ENCODE measurements at regions not wholly inside any gene's neighbourhood (a gene's known extent, or its start where the extent isn't known, plus 50 kb on each side); places are given as distances from the start of the nearest gene placed in this dataset.

DNA sequence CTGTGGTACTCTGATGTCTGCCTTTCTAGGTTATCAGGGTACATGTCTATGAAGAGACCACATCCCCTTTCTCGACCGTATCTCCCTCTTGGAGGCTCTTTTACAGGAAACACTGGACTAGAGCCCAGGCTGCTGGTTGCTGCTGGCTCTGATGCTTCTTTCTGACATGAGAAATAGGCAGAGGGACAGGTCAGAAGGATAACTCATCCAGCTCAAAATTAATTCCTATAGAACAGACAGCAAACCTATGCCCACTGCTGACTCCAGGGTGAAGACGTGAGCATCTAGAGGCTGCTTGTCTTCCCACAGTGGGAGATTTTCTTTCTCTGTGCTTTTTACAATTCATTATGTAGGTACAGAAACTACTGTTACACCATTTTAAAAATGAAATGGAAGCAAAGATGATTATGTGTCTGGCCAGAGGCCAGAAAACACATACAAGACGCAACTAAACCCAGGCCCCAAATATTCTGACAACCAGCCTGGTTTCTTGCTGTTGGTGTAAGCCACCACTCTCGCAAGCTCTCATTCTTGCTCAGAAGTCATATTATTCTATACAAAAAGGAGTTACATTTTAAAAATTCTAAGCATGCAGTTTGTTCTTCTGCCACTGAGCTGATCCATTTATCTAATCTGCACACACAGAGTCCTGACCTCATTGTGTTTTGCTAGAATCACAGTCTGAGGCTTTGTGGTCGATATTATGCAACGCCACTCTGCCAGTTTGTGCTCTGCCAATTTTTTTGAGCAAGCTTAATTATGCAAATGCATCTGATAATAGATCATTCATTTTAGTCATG is 424.3 kb downstream of the KIF20B start:
- TF ChIP-seq CTCF (IDR thresholded peaks at IDR 0.05): no peak
- DNase-seq: no peak
- no peaks in the 10 kb centered on the region for H3K9me3 ChIP-seq
- no peak overlapping the region for H3K4me3 ChIP-seq
- FAIRE-seq: no peak
- H3K4me1 ChIP-seq: no peaks in the 10 kb centered on the region
- WGBS, 2 donors: 50 to 59% methylated on average over 7 of the region's 7 CpGs
- intact Hi-C loops (cut with DNase I): no loop called here
- no peaks in the 10 kb centered on the region for H3K36me3 ChIP-seq
- no peak overlapping the region for H3K27ac ChIP-seq
- H3K27me3 ChIP-seq: no peaks in the 10 kb centered on the region
- no peak for ATAC-seq

DNA sequence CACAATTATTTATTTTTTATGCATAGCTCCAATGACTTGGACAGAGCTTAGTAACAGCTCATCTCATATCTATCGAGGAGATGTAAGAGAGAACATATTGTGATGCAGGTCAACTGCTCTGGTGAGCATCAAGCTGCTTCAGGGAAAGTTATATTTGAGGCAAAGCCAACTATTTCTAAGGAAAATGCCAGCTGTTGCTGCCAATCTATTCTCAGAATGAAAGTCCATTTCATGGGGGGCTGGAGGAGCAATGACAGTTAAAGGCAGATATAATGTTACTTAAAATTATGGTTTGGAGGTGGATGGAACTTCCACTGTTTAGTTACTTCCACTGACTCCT is 424.8 kb downstream of the KIF20B start:
- WGBS, 2 donors: 60 to 88% methylated on average over 1 of the region's 1 CpG
- Histone ChIP-seq H3K9me3 (no peaks in the 10 kb centered on the region), H3K27ac (no peak overlapping the region), H3K4me3 (no peak overlapping the region), H3K4me1 (no peaks in the 10 kb centered on the region), H3K27me3 (no peaks in the 10 kb centered on the region), H3K36me3 (no peaks in the 10 kb centered on the region)
- ATAC-seq (no peak), DNase-seq (no peak), FAIRE-seq (no peak)
- TF ChIP-seq CTCF (IDR thresholded peaks at IDR 0.05): no peak
- intact Hi-C loops (cut with DNase I): no loop called here

GRCh38 chr10:90130321-90131086 is 429.1 kb downstream of the KIF20B start:
- no peaks in the 10 kb centered on the region for H3K9me3 ChIP-seq
- no peak overlapping the region for H3K27ac ChIP-seq
- no peak for DNase-seq
- H3K36me3 ChIP-seq: no peaks in the 10 kb centered on the region
- 54 to 70% methylated on average over 2 of the region's 2 CpGs for WGBS, 2 donors
- TF ChIP-seq CTCF (IDR thresholded peaks at IDR 0.05): no peak
- ATAC-seq: no peak
- no peaks in the 10 kb centered on the region for H3K4me1 ChIP-seq
- no peak overlapping the region for H3K4me3 ChIP-seq
- intact Hi-C loops (cut with DNase I): no loop called here
- no peak for FAIRE-seq
- no peaks in the 10 kb centered on the region for H3K27me3 ChIP-seq

DNA sequence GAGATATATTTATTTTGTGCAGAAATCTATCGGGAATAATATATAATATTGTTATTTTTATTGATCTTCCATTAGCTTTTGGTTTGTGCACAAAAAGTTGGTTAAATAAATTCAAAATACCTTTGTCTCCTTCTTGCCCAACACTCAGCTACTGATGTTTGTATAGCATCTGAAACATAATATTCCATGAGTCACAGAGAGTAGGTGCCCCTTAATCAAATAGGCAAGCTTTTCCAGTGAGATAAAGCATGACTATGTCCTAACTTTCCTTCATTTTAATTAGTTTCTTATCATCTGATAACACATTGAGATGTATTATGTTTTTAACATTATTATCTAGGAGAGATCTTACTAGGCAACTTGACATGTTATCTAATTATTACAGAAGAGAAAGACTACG is 432.2 kb downstream of the KIF20B start:
- WGBS, 2 donors: 46 to 74% methylated on average over 2 of the region's 2 CpGs
- intact Hi-C loops (cut with DNase I): no loop called here
- DNase-seq (no peak), ATAC-seq (no peak), FAIRE-seq (no peak)
- peaks cover 0 to 4% (median 0%) of the 10 kb centered on the region in 4 donors for H3K9me3 ChIP-seq
- H3K27me3 ChIP-seq: no peaks in the 10 kb centered on the region
- no peaks in the 10 kb centered on the region for H3K36me3 ChIP-seq
- H3K4me1 ChIP-seq: no peaks in the 10 kb centered on the region
- TF ChIP-seq CTCF (IDR thresholded peaks at IDR 0.05): no peak
- no peak overlapping the region for H3K4me3 ChIP-seq
- H3K27ac ChIP-seq: no peak overlapping the region
